Cardiac muscle cell (in vitro differentiated cells and primary cell): ENCODE measurements at regions not wholly inside any gene's neighbourhood (a gene's known extent, or its start where the extent isn't known, plus 50 kb on each side); places are given as distances from the start of the nearest gene placed in this dataset.
"Not testable (repeated sequence)": the region's sequence is repeated elsewhere in the genome, so short reads cannot be mapped to it uniquely, and the experiment has no call there.

Experiments used
- DNase-seq, 2 donors: peaks; one replicate each; pipeline versions ENCODE4 v3.0.0 to v3.0.0-alpha.2; 2010 to 2017; ENCODE audit warnings: low read depth in 1 of 2, low spot score in 1 of 2
- H3K27ac ChIP-seq: fragments of 200-600 bp; sonication (generic); 2 replicates; pipeline ENCODE4 v1.5.1; 2016
- H3K27me3 ChIP-seq: fragments of 200-600 bp; sonication (generic); 2 replicates; pipeline ENCODE4 v1.6.0; 2016; ENCODE audit warnings: control low read depth
- H3K36me3 ChIP-seq: fragments of 200-600 bp; sonication (generic); 2 replicates; pipeline ENCODE4 v1.5.1; 2016; ENCODE audit warnings: control low read depth
- H3K4me1 ChIP-seq: fragments of 200-600 bp; sonication (generic); 2 replicates; pipeline ENCODE4 v1.8.1; 2017; ENCODE audit warnings: low read depth, mild to moderate bottlenecking, mixed run types
- H3K4me3 ChIP-seq: fragments of 200-600 bp; sonication (generic); 2 replicates; pipeline ENCODE4 v1.5.1; 2016; ENCODE audit warnings: mild to moderate bottlenecking
- H3K9me3 ChIP-seq: fragments of 200-600 bp; sonication (generic); 2 replicates; pipeline ENCODE4 v1.5.1; 2017; ENCODE audit warnings: low read depth, mild to moderate bottlenecking, control low read depth
- CTCF ChIP-seq: IDR thresholded peaks from 2 replicates; pipeline ENCODE4 v1.5.1; 2012; ENCODE audit warnings: low read depth, mild to moderate bottlenecking, low read length

DNA sequence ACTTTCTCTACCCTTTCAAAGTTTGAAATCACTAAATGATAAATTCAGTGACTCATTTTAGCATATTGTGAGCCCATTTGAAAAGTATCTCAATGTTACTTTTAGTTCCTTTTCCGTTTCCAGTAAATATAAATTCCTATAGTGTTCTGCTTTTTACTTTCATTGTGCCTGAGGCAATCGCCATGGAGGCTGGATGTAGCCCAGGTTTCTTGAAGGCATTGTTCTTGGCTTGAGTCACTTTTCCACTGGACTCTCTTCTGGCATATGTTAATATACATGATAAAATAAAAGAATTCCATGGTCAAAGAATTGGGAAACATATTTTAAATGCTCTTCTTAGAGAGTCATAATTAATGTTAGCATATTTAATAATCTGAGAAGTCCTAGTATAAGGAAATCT is 327.0 kb downstream of the IZUMO3 start:
- TF ChIP-seq CTCF, result no peak

DNA sequence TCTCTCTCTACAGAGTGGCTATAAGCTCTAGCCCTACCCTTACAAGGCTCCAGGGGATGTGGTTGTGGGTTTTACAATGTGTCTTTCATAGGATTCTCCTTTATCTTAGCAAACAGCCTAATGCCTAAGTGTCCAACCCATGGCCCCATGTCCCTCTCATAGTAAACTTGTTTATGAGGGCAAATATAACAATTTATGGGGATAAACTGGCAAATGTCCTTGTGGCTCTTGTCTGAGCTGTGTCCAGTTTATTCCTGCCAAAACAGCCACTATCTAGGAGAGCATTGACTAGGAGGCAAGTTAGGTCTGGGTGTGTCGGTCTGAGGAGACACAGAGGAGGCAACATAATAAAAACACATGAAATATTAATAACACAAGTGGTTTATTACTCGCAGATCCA is 335.1 kb downstream of the IZUMO3 start:
- DNase-seq, result no peak
- Histone ChIP-seq H3K36me3 (no peaks in the 10 kb centered on the region), H3K27me3 (no peaks in the 10 kb centered on the region), H3K4me3 (no peak overlapping the region), H3K27ac (no peak overlapping the region), H3K9me3 (no peaks in the 10 kb centered on the region), H3K4me1 (no peaks in the 10 kb centered on the region)
- TF ChIP-seq CTCF, result no peak

More for the DNA sequence above, 327.0 kb downstream of the IZUMO3 start:
- Histone ChIP-seq H3K27me3 (no peaks in the 10 kb centered on the region), H3K9me3 (no peaks in the 10 kb centered on the region), H3K27ac (no peak overlapping the region), H3K4me3 (no peak overlapping the region), H3K4me1 (no peaks in the 10 kb centered on the region), H3K36me3 (no peaks in the 10 kb centered on the region)
- DNase-seq, result no peak

- Histone ChIP-seq H3K27me3 (no peaks in the 10 kb centered on the region), H3K9me3 (no peaks in the 10 kb centered on the region), H3K36me3 (no peaks in the 10 kb centered on the region), H3K27ac (no peak overlapping the region), H3K4me1 (no peaks in the 10 kb centered on the region), H3K4me3 (no peak overlapping the region)
- no peak for DNase-seq
- TF ChIP-seq CTCF, result no peak
Measured at GRCh38 chr9:24189986-24190385, 355.7 kb downstream of the IZUMO3 start.

- H3K9me3 ChIP-seq, H3K4me1 ChIP-seq, H3K4me3 ChIP-seq, H3K36me3 ChIP-seq, DNase-seq, H3K27me3 ChIP-seq, H3K27ac ChIP-seq: not testable (repeated sequence)
Measured at GRCh38 chr9:24180572-24180971, 354.5 kb upstream of the ELAVL2 start.

DNA sequence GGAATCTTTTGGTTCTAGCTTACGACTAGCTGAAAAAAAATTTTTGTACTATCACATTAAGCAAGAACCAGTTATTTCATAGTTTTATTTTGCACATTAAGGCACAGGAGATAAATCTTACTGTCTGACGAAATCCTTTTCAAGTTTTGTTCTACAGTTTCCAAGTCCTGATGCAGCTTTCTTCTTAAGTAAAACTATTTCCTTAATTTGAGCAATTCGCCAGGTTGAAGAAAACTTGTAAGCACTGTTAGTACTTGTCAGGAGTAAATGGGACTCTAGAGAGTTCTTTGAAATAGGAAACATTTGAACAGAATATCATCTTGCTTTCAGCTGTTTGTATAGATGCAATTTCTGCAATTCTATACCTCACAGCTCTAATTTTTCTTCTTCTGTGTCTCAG is 318.8 kb upstream of the ELAVL2 start:
- Histone ChIP-seq H3K4me1 (no peaks in the 10 kb centered on the region), H3K27ac (no peak overlapping the region), H3K36me3 (no peaks in the 10 kb centered on the region), H3K9me3 (no peaks in the 10 kb centered on the region), H3K27me3 (no peaks in the 10 kb centered on the region), H3K4me3 (no peak overlapping the region)
- no peak for TF ChIP-seq CTCF
- DNase-seq, result no peak

- not testable (repeated sequence) for H3K27me3 ChIP-seq, H3K4me3 ChIP-seq, H3K27ac ChIP-seq, H3K4me1 ChIP-seq, DNase-seq, H3K9me3 ChIP-seq, H3K36me3 ChIP-seq
Measured at GRCh38 chr9:24135072-24135471, 309.0 kb upstream of the ELAVL2 start.

GRCh38 chr9:24132244-24132643 is 306.2 kb upstream of the ELAVL2 start:
- Histone ChIP-seq H3K27ac (no peak overlapping the region), H3K4me3 (no peak overlapping the region), H3K36me3 (no peaks in the 10 kb centered on the region), H3K4me1 (no peaks in the 10 kb centered on the region), H3K9me3 (no peaks in the 10 kb centered on the region), H3K27me3 (no peaks in the 10 kb centered on the region)
- no peak for DNase-seq
- no peak for TF ChIP-seq CTCF
